ENCODE measurements at regions not wholly inside any gene's neighbourhood (a gene's known extent, or its start where the extent isn't known, plus 50 kb on each side); places are given as distances from the start of the nearest gene placed in this dataset.

GRCh38 chr12:97312570-97313135 is 150.0 kb upstream of the RMST start:
- no peak for DNase-seq
- intact Hi-C loops (cut with DNase I; ENCODE audit: low total_unique reads), result no loop called here

GRCh38 chr12:97313471-97314190 is 149.0 kb upstream of the RMST start:
- no peak overlapping the region for H3K27ac ChIP-seq
- H3K36me3 ChIP-seq (ENCODE audit: low read depth, missing control alignments), result no peaks in the 10 kb centered on the region
- intact Hi-C loops (cut with DNase I; ENCODE audit: low total_unique reads), result no loop called here
- no peak overlapping the region for H3K4me3 ChIP-seq
- H3K27me3 ChIP-seq, result no peaks in the 10 kb centered on the region
- H3K9me3 ChIP-seq, result no peaks in the 10 kb centered on the region
- WGBS, 2 donors, result 49 to 56% methylated on average over 2 of the region's 2 CpGs
- no peaks in the 10 kb centered on the region for H3K4me1 ChIP-seq
- no peak for DNase-seq
- TF ChIP-seq CTCF (IDR thresholded peaks at IDR 0.05), result no peak
- no peak for TF ChIP-seq POLR2A (IDR thresholded peaks at IDR 0.05)

More at GRCh38 chr12:97312570-97313135, 150.0 kb upstream of the RMST start:
- H3K27ac ChIP-seq, result no peak overlapping the region
- 71 to 80% methylated on average over 3 of the region's 3 CpGs for WGBS, 2 donors
- no peaks in the 10 kb centered on the region for H3K27me3 ChIP-seq
- no peak overlapping the region for H3K4me3 ChIP-seq
- H3K36me3 ChIP-seq (ENCODE audit: low read depth, missing control alignments), result no peaks in the 10 kb centered on the region
- H3K9me3 ChIP-seq, result no peaks in the 10 kb centered on the region
- TF ChIP-seq CTCF (IDR thresholded peaks at IDR 0.05), result no peak
- TF ChIP-seq POLR2A (IDR thresholded peaks at IDR 0.05), result no peak
- no peaks in the 10 kb centered on the region for H3K4me1 ChIP-seq

- Histone ChIP-seq H3K27me3 (no peaks in the 10 kb centered on the region), H3K4me1 (no peaks in the 10 kb centered on the region), H3K36me3 (ENCODE audit: low read depth, missing control alignments) (no peaks in the 10 kb centered on the region), H3K27ac (no peak overlapping the region), H3K9me3 (no peaks in the 10 kb centered on the region), H3K4me3 (no peak overlapping the region)
- TF ChIP-seq POLR2A (IDR thresholded peaks at IDR 0.05) (no peak), CTCF (IDR thresholded peaks at IDR 0.05) (no peak)
- intact Hi-C loops (cut with DNase I; ENCODE audit: low total_unique reads), result no loop called here
- no peak for DNase-seq
- 68 to 81% methylated on average over 2 of the region's 2 CpGs for WGBS, 2 donors
Observed at GRCh38 chr12:97316321-97316720, 146.3 kb upstream of the RMST start.

GRCh38 chr12:97321621-97322020 is 141.0 kb upstream of the RMST start:
- Histone ChIP-seq H3K27ac (no peak overlapping the region), H3K9me3 (no peaks in the 10 kb centered on the region), H3K4me3 (no peak overlapping the region), H3K4me1 (no peaks in the 10 kb centered on the region), H3K27me3 (no peaks in the 10 kb centered on the region), H3K36me3 (ENCODE audit: low read depth, missing control alignments) (no peaks in the 10 kb centered on the region)
- no peak for DNase-seq
- WGBS, 2 donors, result 52 to 74% methylated on average over 4 of the region's 4 CpGs
- intact Hi-C loops (cut with DNase I; ENCODE audit: low total_unique reads), result no loop called here
- TF ChIP-seq CTCF (IDR thresholded peaks at IDR 0.05), result no peak
- TF ChIP-seq POLR2A (IDR thresholded peaks at IDR 0.05), result no peak

GRCh38 chr12:97322388-97322787 is 140.2 kb upstream of the RMST start:
- H3K4me1 ChIP-seq, result no peaks in the 10 kb centered on the region
- no peak overlapping the region for H3K4me3 ChIP-seq
- H3K36me3 ChIP-seq (ENCODE audit: low read depth, missing control alignments), result no peaks in the 10 kb centered on the region
- intact Hi-C loops (cut with DNase I; ENCODE audit: low total_unique reads), result no loop called here
- 58% methylated on average over 4 of the region's 4 CpGs for whole genome bisulfite sequencing, 2 donors
- no peak for DNase-seq
- no peak for TF ChIP-seq CTCF (IDR thresholded peaks at IDR 0.05)
- TF ChIP-seq POLR2A (IDR thresholded peaks at IDR 0.05), result no peak
- no peak overlapping the region for H3K27ac ChIP-seq
- no peaks in the 10 kb centered on the region for H3K27me3 ChIP-seq
- H3K9me3 ChIP-seq, result no peaks in the 10 kb centered on the region
